ENCODE measurements at regions not wholly inside any gene's neighbourhood (a gene's known extent, or its start where the extent isn't known, plus 50 kb on each side); places are given as distances from the start of the nearest gene placed in this dataset.

DNA sequence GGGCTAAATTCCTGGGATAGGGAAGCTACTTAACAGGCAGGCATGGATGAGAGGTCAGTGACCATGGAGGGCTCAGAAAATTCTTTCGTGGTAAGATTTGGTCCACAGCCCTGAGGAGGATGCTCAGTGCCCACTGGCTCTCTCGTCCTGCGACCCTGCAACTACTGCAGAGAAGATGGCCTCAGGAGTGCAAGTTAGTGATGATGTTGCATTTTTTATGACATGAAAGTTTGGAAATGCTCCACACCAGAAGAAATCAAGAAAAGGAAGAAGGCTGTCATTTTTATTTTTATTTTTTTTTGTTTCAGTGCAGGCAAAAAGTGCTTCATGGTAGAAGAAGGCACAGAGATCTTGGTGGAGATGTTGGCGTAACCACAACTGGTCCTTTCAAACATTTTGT lies 238.6 kb upstream of the PARD3B start:
- 98% methylated on average over 4 of the region's 4 CpGs for WGBS (ENCODE audit: insufficient coverage)
- H3K36me3 ChIP-seq (ENCODE audit: control insufficient read depth, insufficient read depth, low read length) = no peaks in the 10 kb centered on the region
- no peaks in the 10 kb centered on the region for H3K27me3 ChIP-seq (ENCODE audit: control insufficient read depth, insufficient read depth, low read length)

DNA sequence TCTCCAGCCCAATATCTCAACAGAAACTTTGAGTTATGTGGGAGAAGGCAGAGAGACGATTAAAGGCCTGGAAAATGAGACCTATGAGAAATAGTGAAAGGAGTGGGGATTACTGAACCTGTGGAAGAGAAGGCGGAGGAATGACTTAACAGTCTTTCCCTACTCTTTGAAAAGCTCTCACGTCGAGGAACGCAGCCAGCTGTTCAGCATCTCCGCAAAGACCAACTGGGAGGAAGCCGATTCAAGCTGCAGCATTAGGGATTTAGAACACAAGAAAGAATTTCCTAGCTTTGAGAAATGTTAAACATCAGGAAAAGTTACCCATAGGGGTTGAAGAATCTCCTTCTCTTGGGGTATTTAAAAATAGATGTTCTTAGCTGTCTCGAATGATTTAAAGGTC lies 233.2 kb upstream of the PARD3B start:
- no CpG with 5 or more reads among the region's 8 CpGs for WGBS (ENCODE audit: insufficient coverage)
- DNase-seq (ENCODE audit: low read depth in 4 of 6, low spot score in 6 of 6) = no peak
- Histone ChIP-seq H3K27ac (ENCODE audit: low read depth, low read length) (no peak overlapping the region), H3K36me3 (ENCODE audit: control insufficient read depth, insufficient read depth, low read length) (no peaks in the 10 kb centered on the region), H3K9me3 (ENCODE audit: control insufficient read depth, insufficient read depth, low read length) (no peaks in the 10 kb centered on the region), H3K4me1 (ENCODE audit: control insufficient read depth, insufficient read depth, low read length) (peaks cover 5% of the 10 kb centered on the region), H3K27me3 (ENCODE audit: control insufficient read depth, insufficient read depth, low read length) (no peaks in the 10 kb centered on the region), H3K4me3 (ENCODE audit: low read depth, low read length) (no peak overlapping the region)

More for the DNA sequence above, 238.6 kb upstream of the PARD3B start:
- Histone ChIP-seq H3K4me3 (ENCODE audit: low read depth, low read length) (no peak overlapping the region), H3K27ac (ENCODE audit: low read depth, low read length) (no peak overlapping the region), H3K9me3 (ENCODE audit: control insufficient read depth, insufficient read depth, low read length) (no peaks in the 10 kb centered on the region), H3K4me1 (ENCODE audit: control insufficient read depth, insufficient read depth, low read length) (no peaks in the 10 kb centered on the region)
- no peak for DNase-seq (ENCODE audit: low read depth in 4 of 6, low spot score in 6 of 6)

DNA sequence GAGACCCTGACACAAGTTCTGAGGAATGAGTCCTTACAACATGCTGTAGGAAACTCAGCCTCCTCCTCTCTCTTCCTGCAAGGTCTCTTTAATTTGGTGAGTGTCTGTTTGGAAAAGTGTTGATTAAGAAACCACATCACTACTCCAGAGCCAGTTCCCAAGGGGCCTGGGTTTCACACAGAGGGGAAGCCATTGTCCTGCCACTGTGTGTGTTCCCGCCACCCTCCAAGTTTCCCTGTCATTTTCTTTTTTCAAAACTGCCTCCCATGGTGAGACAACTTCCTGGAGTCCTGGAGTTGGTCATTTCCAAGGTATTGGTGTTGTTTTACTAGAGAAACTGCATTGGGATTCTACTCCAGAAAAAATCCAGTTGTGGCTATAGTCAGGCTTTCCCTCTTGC lies 232.0 kb upstream of the PARD3B start:
- WGBS (ENCODE audit: insufficient coverage) = no CpG with 5 or more reads among the region's 1 CpG
- H3K36me3 ChIP-seq (ENCODE audit: control insufficient read depth, insufficient read depth, low read length) = no peaks in the 10 kb centered on the region

DNA sequence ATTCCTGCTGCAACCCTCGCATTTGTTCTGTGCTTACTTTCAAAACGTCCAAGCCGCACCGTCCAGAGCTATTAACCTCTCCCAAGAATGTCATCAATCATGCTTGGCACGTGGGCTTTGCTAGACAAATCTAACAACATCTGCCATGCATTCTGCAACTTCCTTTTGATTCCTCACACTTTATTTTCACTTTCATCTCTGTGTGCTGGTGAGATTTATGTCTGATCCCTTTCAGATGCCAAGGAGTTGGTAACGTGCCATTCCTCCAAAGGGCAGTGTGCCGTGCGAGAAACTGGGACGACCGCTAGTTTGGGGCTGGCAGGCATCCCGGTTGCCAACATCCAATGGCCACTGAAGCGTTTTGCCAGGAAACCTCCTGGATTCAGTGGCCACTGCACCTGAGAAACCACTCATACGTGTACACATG lies 230.0 kb upstream of the PARD3B start:
- no peak overlapping the region for H3K4me3 ChIP-seq (ENCODE audit: low read depth, low read length)
- 20% methylated on average over 13 of the region's 13 CpGs for WGBS (ENCODE audit: insufficient coverage)
- H3K36me3 ChIP-seq (ENCODE audit: control insufficient read depth, insufficient read depth, low read length) = no peaks in the 10 kb centered on the region
- no peaks in the 10 kb centered on the region for H3K9me3 ChIP-seq (ENCODE audit: control insufficient read depth, insufficient read depth, low read length)
- H3K4me1 ChIP-seq (ENCODE audit: control insufficient read depth, insufficient read depth, low read length) = peaks cover 5% of the 10 kb centered on the region
- no peaks in the 10 kb centered on the region for H3K27me3 ChIP-seq (ENCODE audit: control insufficient read depth, insufficient read depth, low read length)
- H3K27ac ChIP-seq (ENCODE audit: low read depth, low read length) = no peak overlapping the region
- DNase-seq (ENCODE audit: low read depth in 4 of 6, low spot score in 6 of 6) = peak; percentile 49 to 93 (median 74)

More for the DNA sequence above, 232.0 kb upstream of the PARD3B start:
- Histone ChIP-seq H3K27me3 (ENCODE audit: control insufficient read depth, insufficient read depth, low read length) (no peaks in the 10 kb centered on the region), H3K4me1 (ENCODE audit: control insufficient read depth, insufficient read depth, low read length) (peaks cover 5% of the 10 kb centered on the region), H3K4me3 (ENCODE audit: low read depth, low read length) (no peak overlapping the region), H3K27ac (ENCODE audit: low read depth, low read length) (no peak overlapping the region), H3K9me3 (ENCODE audit: control insufficient read depth, insufficient read depth, low read length) (no peaks in the 10 kb centered on the region)
- DNase-seq (ENCODE audit: low read depth in 4 of 6, low spot score in 6 of 6) = no peak

DNA sequence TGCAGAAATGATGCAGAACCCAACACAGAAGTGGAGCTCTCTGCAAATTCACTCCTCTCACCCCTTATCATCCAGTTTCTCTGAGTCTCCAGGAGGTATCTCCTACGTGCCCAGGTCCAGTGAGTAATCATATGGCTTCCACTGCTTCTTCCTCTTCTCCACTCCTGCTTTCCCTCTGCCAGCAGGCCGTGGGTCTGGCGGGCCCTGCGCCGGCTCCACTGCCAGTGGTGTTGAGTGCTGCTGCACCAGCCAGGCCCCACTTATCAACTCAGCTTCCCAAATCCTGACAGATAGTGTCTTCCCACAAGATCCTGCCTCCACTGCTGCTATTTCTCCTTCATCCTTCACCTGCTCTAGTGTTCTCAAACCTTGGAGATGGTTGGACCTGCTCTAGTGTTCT lies 227.6 kb upstream of the PARD3B start:
- H3K9me3 ChIP-seq (ENCODE audit: control insufficient read depth, insufficient read depth, low read length) = no peaks in the 10 kb centered on the region
- peaks cover 5% of the 10 kb centered on the region for H3K4me1 ChIP-seq (ENCODE audit: control insufficient read depth, insufficient read depth, low read length)
- no peaks in the 10 kb centered on the region for H3K27me3 ChIP-seq (ENCODE audit: control insufficient read depth, insufficient read depth, low read length)
- WGBS (ENCODE audit: insufficient coverage) = 87% methylated on average over 5 of the region's 5 CpGs
- no peak overlapping the region for H3K4me3 ChIP-seq (ENCODE audit: low read depth, low read length)
- no peak overlapping the region for H3K27ac ChIP-seq (ENCODE audit: low read depth, low read length)
- DNase-seq (ENCODE audit: low read depth in 4 of 6, low spot score in 6 of 6) = no peak
- no peaks in the 10 kb centered on the region for H3K36me3 ChIP-seq (ENCODE audit: control insufficient read depth, insufficient read depth, low read length)

DNA sequence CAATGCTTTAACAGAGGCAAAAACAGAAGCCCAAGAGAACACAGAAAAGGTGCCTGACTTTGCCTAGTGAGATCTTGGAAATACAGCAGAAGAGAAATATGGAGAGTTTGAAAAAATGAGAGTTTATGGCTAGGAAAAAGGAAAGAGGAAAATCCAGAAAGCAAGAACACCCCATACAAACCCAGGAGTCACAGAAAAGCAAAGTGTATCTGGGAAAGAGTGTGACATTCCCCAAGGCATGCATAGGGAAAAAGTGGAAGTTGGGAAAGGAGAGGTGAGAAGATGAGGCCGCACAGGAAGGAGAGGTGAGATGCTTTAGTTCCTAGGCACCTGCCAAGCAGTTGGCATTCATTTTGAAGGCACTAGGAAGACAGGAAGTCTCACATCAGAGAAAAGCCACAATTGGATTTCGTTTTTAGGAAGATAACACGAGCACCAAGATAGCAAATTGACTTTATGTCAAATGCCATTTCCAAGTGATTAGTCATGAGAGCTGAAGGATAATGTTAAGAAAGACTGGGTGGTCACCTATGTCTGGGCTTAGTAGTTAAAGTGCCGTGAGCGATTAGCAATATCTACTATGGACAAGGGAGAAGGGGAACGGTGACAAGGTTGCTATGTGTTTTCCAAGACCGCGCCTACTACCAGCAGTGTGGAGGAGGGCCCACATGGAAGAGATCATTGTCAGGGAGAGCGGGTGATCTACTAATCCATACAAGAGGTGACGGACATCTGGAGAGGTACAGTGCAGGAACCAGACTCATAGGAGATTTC lies 224.1 kb upstream of the PARD3B start:
- Histone ChIP-seq H3K4me3 (ENCODE audit: low read depth, low read length) (no peak overlapping the region), H3K36me3 (ENCODE audit: control insufficient read depth, insufficient read depth, low read length) (no peaks in the 10 kb centered on the region), H3K9me3 (ENCODE audit: control insufficient read depth, insufficient read depth, low read length) (no peaks in the 10 kb centered on the region), H3K4me1 (ENCODE audit: control insufficient read depth, insufficient read depth, low read length) (no peaks in the 10 kb centered on the region), H3K27ac (ENCODE audit: low read depth, low read length) (no peak overlapping the region), H3K27me3 (ENCODE audit: control insufficient read depth, insufficient read depth, low read length) (peaks cover 3% of the 10 kb centered on the region)
- WGBS (ENCODE audit: insufficient coverage) = 90% methylated on average over 9 of the region's 10 CpGs
- no peak for DNase-seq (ENCODE audit: low read depth in 4 of 6, low spot score in 6 of 6)

DNA sequence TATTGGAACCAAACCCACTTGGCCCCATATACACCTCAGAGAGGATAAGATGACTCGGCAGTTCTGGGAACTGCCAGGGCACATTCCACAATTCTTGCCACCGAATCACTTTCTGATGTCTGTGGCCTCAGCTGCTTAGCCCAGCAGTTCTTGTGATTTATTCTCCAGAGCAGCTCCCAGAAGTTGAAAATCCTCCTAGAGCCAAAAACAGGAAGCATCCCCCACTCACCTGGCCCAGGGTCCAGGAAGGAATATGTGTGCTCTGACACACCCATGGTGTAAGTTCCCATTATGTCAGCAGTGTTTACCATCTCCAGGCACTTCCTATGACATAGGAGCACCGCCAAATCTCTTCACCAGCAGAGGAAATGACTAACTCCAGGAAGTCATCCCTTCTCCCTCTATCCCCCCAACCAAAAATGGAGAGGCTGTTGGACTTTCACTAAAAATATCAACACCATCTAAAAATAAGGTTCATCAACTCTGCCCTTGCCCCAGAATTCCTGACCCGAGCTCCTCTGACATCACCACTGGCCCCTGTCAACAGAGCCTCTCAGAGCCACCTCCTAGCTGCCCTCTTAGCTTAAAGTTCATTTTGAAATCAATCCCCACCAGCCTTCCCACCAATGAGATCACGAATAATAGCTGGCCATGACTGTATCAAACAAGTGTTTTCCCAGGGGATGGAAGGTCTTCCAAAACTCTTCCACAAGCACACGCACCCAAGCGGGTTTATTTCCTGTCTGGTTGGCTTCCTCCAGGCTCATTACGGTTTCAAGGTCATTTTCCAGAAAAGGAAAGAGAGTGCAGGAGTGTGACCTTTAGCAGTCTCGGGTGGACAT lies 223.1 kb upstream of the PARD3B start:
- Histone ChIP-seq H3K27ac (ENCODE audit: low read depth, low read length) (no peak overlapping the region), H3K27me3 (ENCODE audit: control insufficient read depth, insufficient read depth, low read length) (peaks cover 3% of the 10 kb centered on the region), H3K4me3 (ENCODE audit: low read depth, low read length) (no peak overlapping the region), H3K9me3 (ENCODE audit: control insufficient read depth, insufficient read depth, low read length) (no peaks in the 10 kb centered on the region), H3K4me1 (ENCODE audit: control insufficient read depth, insufficient read depth, low read length) (no peaks in the 10 kb centered on the region), H3K36me3 (ENCODE audit: control insufficient read depth, insufficient read depth, low read length) (no peaks in the 10 kb centered on the region)
- no peak for DNase-seq (ENCODE audit: low read depth in 4 of 6, low spot score in 6 of 6)
- 90% methylated on average over 7 of the region's 9 CpGs for WGBS (ENCODE audit: insufficient coverage)

DNA sequence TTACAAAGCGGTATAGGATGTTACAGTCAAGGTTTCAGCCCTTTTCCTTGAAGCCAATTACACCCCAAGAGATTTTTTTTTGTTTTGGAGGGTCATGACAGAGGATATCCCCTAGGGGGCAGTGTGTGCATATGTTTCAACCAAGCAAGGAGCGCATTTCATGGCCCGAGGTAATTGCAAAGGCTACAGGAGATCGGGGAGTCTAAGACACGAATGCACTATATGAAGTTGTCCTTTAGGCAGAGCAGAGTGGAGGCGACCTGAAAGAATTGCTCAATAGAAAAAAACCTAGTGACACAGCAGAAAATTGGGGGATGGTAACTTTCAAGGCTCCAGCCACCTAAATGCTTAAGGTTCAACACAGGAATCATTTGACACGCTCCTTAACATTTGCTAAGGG lies 219.8 kb upstream of the PARD3B start:
- Histone ChIP-seq H3K27ac (ENCODE audit: low read depth, low read length) (no peak overlapping the region), H3K27me3 (ENCODE audit: control insufficient read depth, insufficient read depth, low read length) (peaks cover 3% of the 10 kb centered on the region), H3K9me3 (ENCODE audit: control insufficient read depth, insufficient read depth, low read length) (no peaks in the 10 kb centered on the region), H3K4me3 (ENCODE audit: low read depth, low read length) (no peak overlapping the region), H3K4me1 (ENCODE audit: control insufficient read depth, insufficient read depth, low read length) (peaks cover 4% of the 10 kb centered on the region), H3K36me3 (ENCODE audit: control insufficient read depth, insufficient read depth, low read length) (no peaks in the 10 kb centered on the region)
- peak; percentile 71 to 96 (median 74) for DNase-seq (ENCODE audit: low read depth in 4 of 6, low spot score in 6 of 6)
- WGBS (ENCODE audit: insufficient coverage) = 0% methylated on average over 5 of the region's 7 CpGs

DNA sequence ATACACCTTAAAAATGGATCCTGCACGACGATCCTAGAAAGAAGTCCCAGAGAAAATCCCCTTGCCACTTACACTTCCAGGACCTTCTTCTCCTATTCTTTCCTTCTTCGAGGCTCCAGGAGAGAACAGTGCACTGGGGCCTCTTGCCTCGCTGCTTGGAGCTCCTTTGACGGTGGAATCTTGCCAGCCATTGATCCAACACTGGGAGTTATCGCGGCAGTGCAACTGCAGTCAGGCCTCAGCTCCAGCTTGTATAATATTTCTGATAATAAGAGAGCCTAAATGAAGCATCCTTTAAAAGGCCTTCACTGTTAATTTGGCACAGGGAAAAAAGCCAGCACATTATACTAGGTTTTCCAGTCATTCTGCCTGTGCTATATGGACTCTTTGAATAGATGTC lies 216.9 kb upstream of the PARD3B start:
- no peak overlapping the region for H3K4me3 ChIP-seq (ENCODE audit: low read depth, low read length)
- 70% methylated on average over 5 of the region's 7 CpGs for WGBS (ENCODE audit: insufficient coverage)
- peaks cover 4% of the 10 kb centered on the region for H3K4me1 ChIP-seq (ENCODE audit: control insufficient read depth, insufficient read depth, low read length)
- H3K27me3 ChIP-seq (ENCODE audit: control insufficient read depth, insufficient read depth, low read length) = peaks cover 3% of the 10 kb centered on the region
- no peaks in the 10 kb centered on the region for H3K36me3 ChIP-seq (ENCODE audit: control insufficient read depth, insufficient read depth, low read length)
- no peak overlapping the region for H3K27ac ChIP-seq (ENCODE audit: low read depth, low read length)
- no peaks in the 10 kb centered on the region for H3K9me3 ChIP-seq (ENCODE audit: control insufficient read depth, insufficient read depth, low read length)
- peak in 2 of 6 donors; percentile 39 to 60 for DNase-seq (ENCODE audit: low read depth in 4 of 6, low spot score in 6 of 6)

Measured in spinal cord (tissue), 9 donors.